Medulla oblongata (tissue), 1 donor: ENCODE measurements at regions not wholly inside any gene's neighbourhood (a gene's known extent, or its start where the extent isn't known, plus 50 kb on each side); places are given as distances from the start of the nearest gene placed in this dataset.
"Not testable (repeated sequence)": the region's sequence is repeated elsewhere in the genome, so short reads cannot be mapped to it uniquely, and the experiment has no call there.

Experiments used
- DNase-seq: peaks from one replicate; pipeline ENCODE4 v3.0.0-alpha.2; 2015; ENCODE audit errors: extremely low spot score

GRCh38 chrX:12052109-12052508, 86.2 kb upstream of the FRMPD4 start:
- no peak for DNase-seq

- no peak for DNase-seq
Observed at GRCh38 chrX:12058087-12058486, 80.2 kb upstream of the FRMPD4 start.

GRCh38 chrX:12060489-12061260, 77.6 kb upstream of the FRMPD4 start:
- DNase-seq = no peak

DNA sequence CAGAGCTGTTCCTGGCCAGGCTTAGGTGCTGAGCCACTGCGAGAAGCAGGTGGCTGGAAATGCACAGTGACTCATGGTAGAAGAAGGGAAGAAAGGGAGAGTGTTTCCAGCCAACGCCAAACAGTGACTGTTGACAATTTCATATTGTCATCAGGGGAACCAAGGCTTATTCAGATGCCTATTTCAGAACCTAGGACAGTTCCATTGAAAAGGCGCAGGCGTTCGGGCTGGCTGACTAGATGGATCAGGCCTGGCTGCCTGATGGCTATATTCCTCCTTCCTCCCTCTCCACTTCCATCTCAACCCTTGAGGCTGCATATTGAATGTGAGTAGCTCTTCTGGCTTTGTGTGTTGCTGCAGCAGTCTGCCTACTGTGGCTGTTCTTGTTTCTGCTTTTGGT, 73.0 kb upstream of the FRMPD4 start:
- DNase-seq = no peak

DNA sequence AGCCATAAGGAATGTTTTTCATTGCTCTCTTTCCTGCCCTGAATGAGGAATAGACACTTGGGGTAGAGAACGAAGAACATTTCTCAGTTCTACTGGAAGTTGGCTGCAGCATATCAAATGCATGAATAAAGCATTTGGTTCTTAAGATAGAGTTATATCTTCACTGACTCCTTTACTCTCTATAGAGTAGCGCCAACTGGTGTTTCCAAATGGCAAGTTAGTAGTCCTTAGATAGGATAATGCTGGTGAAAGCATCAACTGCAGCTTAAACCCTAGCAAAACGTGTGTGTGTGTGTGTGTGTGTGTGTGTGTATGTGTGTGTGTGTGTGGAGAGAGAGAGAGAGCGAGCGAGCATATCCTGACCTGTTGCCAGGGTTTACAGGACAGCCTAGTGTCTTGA, 62.2 kb upstream of the FRMPD4 start:
- no peak for DNase-seq

DNA sequence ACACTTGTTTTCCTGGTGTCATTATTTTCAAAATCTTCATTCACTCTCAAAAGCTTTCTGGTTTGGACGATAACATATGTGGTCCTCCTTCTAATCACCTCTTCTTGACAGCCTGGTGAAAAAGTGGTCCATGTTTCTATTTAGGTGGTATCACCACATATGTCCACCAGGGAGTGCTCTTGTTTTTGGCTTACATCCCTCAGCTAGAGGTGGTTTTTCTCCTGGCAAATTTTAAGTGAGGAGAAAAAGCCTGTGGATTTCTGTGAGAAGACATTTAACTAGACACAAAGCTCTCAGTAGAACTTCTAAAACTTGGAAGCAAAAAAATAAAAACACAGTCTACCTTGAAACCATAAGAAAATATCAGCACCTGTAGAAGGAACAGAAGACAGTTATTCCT, 58.0 kb upstream of the FRMPD4 start:
- DNase-seq = peak; percentile 12

GRCh38 chrX:12082959-12083358, 55.3 kb upstream of the FRMPD4 start:
- not testable (repeated sequence) for DNase-seq
